ENCODE measurements at regions not wholly inside any gene's neighbourhood (a gene's known extent, or its start where the extent isn't known, plus 50 kb on each side); places are given as distances from the start of the nearest gene placed in this dataset.

DNA sequence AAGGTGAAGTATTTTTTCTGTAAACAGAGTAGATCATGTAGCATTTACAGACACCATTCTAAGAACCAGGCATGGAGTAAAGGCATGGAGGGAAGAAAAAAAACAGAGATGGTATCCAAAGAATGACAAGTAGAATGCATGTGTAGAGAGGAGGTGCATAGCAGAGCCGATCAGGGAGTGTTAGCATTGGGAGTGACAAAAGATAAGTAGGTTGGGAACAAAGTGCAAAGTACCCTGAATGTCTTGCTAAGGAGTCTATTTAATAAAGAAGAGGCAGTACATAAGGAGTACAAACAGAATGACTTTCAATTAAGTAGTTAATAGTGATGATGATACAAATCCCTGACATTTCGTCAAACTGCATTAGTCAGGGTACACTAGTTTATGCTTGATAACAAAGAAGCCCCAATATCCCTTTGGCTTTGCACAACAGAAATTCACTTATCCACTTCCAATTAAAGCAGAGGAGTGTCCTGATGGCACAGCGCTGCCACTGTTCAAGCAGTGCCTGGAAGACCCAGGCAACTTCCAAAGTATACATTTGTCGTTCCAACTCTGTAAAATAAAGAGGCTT is 371.5 kb downstream of the TNS3 start:
- Histone ChIP-seq H3K4me3 (ENCODE audit: low read length, poor library complexity, severe bottlenecking) (no peak overlapping the region), H4K20me1 (ENCODE audit: insufficient read depth, low read length, poor library complexity, severe bottlenecking) (no peaks in the 10 kb centered on the region), H3K27me3 (ENCODE audit: insufficient read depth, low read length, poor library complexity, severe bottlenecking) (no peaks in the 10 kb centered on the region), H2AFZ (ENCODE audit: low read length) (no peak overlapping the region), H3K4me1 (ENCODE audit: insufficient read depth, low read length, poor library complexity, severe bottlenecking) (no peaks in the 10 kb centered on the region), H3K36me3 (ENCODE audit: insufficient read depth, low read length) (no peaks in the 10 kb centered on the region), H3K4me2 (ENCODE audit: low read depth, low read length, poor library complexity, severe bottlenecking) (no peak overlapping the region), H3F3A (ENCODE audit: low read depth) (no peaks in the 10 kb centered on the region), H3K9me2 (replicated peaks; ENCODE audit: low read depth, low read length) (no peaks in the 10 kb centered on the region), H3K9me3 (ENCODE audit: insufficient read depth, low read depth, low read length) (no peaks in the 10 kb centered on the region), H3K9ac (ENCODE audit: low read depth, low read length, poor library complexity, severe bottlenecking) (no peak overlapping the region), H3K79me2 (ENCODE audit: insufficient read depth, low read length) (no peaks in the 10 kb centered on the region)
- TF ChIP-seq, protein P1, sequence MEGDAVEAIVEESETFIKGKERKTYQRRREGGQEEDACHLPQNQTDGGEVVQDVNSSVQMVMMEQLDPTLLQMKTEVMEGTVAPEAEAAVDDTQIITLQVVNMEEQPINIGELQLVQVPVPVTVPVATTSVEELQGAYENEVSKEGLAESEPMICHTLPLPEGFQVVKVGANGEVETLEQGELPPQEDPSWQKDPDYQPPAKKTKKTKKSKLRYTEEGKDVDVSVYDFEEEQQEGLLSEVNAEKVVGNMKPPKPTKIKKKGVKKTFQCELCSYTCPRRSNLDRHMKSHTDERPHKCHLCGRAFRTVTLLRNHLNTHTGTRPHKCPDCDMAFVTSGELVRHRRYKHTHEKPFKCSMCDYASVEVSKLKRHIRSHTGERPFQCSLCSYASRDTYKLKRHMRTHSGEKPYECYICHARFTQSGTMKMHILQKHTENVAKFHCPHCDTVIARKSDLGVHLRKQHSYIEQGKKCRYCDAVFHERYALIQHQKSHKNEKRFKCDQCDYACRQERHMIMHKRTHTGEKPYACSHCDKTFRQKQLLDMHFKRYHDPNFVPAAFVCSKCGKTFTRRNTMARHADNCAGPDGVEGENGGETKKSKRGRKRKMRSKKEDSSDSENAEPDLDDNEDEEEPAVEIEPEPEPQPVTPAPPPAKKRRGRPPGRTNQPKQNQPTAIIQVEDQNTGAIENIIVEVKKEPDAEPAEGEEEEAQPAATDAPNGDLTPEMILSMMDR (conservative IDR thresholded peaks at IDR 0.05; ENCODE audit: low read length) = no peak
- TF ChIP-seq EZH2phosphoT487 (IDR thresholded peaks at IDR 0.05; ENCODE audit: borderline replicate concordance) = no peak

GRCh38 chr7:47207956-47208355 is 374.0 kb downstream of the TNS3 start:
- H3K4me2 ChIP-seq (ENCODE audit: low read depth, low read length, poor library complexity, severe bottlenecking) = no peak overlapping the region
- no peaks in the 10 kb centered on the region for H3F3A ChIP-seq (ENCODE audit: low read depth)
- no peaks in the 10 kb centered on the region for H4K20me1 ChIP-seq (ENCODE audit: insufficient read depth, low read length, poor library complexity, severe bottlenecking)
- no peaks in the 10 kb centered on the region for H3K79me2 ChIP-seq (ENCODE audit: insufficient read depth, low read length)
- H3K9ac ChIP-seq (ENCODE audit: low read depth, low read length, poor library complexity, severe bottlenecking) = no peak overlapping the region
- no peak overlapping the region for H3K4me3 ChIP-seq (ENCODE audit: low read length, poor library complexity, severe bottlenecking)
- H3K9me2 ChIP-seq (replicated peaks; ENCODE audit: low read depth, low read length) = no peaks in the 10 kb centered on the region
- H2AFZ ChIP-seq (ENCODE audit: low read length) = no peak overlapping the region
- TF ChIP-seq, protein P1 (conservative IDR thresholded peaks at IDR 0.05; ENCODE audit: low read length) = no peak
- TF ChIP-seq EZH2phosphoT487 (IDR thresholded peaks at IDR 0.05; ENCODE audit: borderline replicate concordance) = no peak
- H3K27me3 ChIP-seq (ENCODE audit: insufficient read depth, low read length, poor library complexity, severe bottlenecking) = no peaks in the 10 kb centered on the region
- no peaks in the 10 kb centered on the region for H3K36me3 ChIP-seq (ENCODE audit: insufficient read depth, low read length)
- H3K4me1 ChIP-seq (ENCODE audit: insufficient read depth, low read length, poor library complexity, severe bottlenecking) = no peaks in the 10 kb centered on the region
- no peaks in the 10 kb centered on the region for H3K9me3 ChIP-seq (ENCODE audit: insufficient read depth, low read depth, low read length)

- Histone ChIP-seq H3K9me3 (ENCODE audit: insufficient read depth, low read depth, low read length) (no peaks in the 10 kb centered on the region), H3K36me3 (ENCODE audit: insufficient read depth, low read length) (no peaks in the 10 kb centered on the region), H3K4me1 (ENCODE audit: insufficient read depth, low read length, poor library complexity, severe bottlenecking) (no peaks in the 10 kb centered on the region), H3F3A (ENCODE audit: low read depth) (no peaks in the 10 kb centered on the region), H3K9ac (ENCODE audit: low read depth, low read length, poor library complexity, severe bottlenecking) (no peak overlapping the region), H3K79me2 (ENCODE audit: insufficient read depth, low read length) (no peaks in the 10 kb centered on the region), H3K27me3 (ENCODE audit: insufficient read depth, low read length, poor library complexity, severe bottlenecking) (no peaks in the 10 kb centered on the region), H3K4me3 (ENCODE audit: low read length, poor library complexity, severe bottlenecking) (no peak overlapping the region), H2AFZ (ENCODE audit: low read length) (no peak overlapping the region), H3K4me2 (ENCODE audit: low read depth, low read length, poor library complexity, severe bottlenecking) (no peak overlapping the region), H4K20me1 (ENCODE audit: insufficient read depth, low read length, poor library complexity, severe bottlenecking) (no peaks in the 10 kb centered on the region), H3K9me2 (replicated peaks; ENCODE audit: low read depth, low read length) (no peaks in the 10 kb centered on the region)
- no peak for TF ChIP-seq EZH2phosphoT487 (IDR thresholded peaks at IDR 0.05; ENCODE audit: borderline replicate concordance)
- TF ChIP-seq, protein P1 (conservative IDR thresholded peaks at IDR 0.05; ENCODE audit: low read length) = no peak
Observed at GRCh38 chr7:47204709-47205108, 377.2 kb downstream of the TNS3 start.
